Fibroblast of lung (primary cell): ENCODE measurements at regions not wholly inside any gene's neighbourhood (a gene's known extent, or its start where the extent isn't known, plus 50 kb on each side); places are given as distances from the start of the nearest gene placed in this dataset.

Source experiments
- EZH2 ChIP-seq: IDR thresholded peaks from 2 replicates; pipeline ENCODE4 v1.5.1; 2012; ENCODE audit warnings: low read length, control low read depth, mild to moderate bottlenecking; ENCODE audit errors: missing control alignments
- TF ChIP-seq, protein P1 (sequence below), 2 donors: IDR thresholded peaks in 1 of 2; conservative IDR thresholded peaks in 1 of 2; 1 replicate in 1 of 2; 2 replicates in 1 of 2; pipeline ENCODE4 v1.5.1; 2011 to 2012; ENCODE audit warnings: low read length in 2 of 2, control low read depth in 1 of 2, inconsistent platforms in 1 of 2, low read depth in 1 of 2, mild to moderate bottlenecking in 1 of 2

DNA sequence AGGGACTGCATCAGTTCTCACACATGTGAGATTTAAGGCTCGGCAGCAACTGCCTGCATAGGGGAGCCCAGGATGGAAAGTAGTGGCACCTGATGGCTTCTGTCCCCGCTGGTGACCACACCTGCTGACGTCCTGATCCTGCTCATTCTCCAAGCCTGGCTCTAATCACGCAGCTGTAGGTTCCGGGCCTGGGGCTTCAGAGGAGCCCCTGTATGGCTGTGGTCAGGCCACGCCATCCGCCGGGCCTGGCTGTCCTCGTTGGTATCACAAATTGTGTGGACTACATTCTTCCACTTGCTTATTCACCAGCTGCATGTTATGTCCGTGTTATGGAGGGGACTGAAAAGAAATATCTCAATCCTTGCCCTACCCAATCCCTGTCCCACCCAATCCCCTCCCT, 580.0 kb downstream of the TBC1D22A start:
- TF ChIP-seq, protein P1, sequence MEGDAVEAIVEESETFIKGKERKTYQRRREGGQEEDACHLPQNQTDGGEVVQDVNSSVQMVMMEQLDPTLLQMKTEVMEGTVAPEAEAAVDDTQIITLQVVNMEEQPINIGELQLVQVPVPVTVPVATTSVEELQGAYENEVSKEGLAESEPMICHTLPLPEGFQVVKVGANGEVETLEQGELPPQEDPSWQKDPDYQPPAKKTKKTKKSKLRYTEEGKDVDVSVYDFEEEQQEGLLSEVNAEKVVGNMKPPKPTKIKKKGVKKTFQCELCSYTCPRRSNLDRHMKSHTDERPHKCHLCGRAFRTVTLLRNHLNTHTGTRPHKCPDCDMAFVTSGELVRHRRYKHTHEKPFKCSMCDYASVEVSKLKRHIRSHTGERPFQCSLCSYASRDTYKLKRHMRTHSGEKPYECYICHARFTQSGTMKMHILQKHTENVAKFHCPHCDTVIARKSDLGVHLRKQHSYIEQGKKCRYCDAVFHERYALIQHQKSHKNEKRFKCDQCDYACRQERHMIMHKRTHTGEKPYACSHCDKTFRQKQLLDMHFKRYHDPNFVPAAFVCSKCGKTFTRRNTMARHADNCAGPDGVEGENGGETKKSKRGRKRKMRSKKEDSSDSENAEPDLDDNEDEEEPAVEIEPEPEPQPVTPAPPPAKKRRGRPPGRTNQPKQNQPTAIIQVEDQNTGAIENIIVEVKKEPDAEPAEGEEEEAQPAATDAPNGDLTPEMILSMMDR (conservative IDR thresholded peaks at IDR 0.05 in 1 of 2, IDR thresholded peaks at IDR 0.05 in 1 of 2; ENCODE audit: low read depth in 1 of 2, low read length in 2 of 2), result no peak
- no peak for TF ChIP-seq EZH2
